ENCODE measurements at regions not wholly inside any gene's neighbourhood (a gene's known extent, or its start where the extent isn't known, plus 50 kb on each side); places are given as distances from the start of the nearest gene placed in this dataset.
"Not testable (repeated sequence)": the region's sequence is repeated elsewhere in the genome, so short reads cannot be mapped to it uniquely, and the experiment has no call there.

DNA sequence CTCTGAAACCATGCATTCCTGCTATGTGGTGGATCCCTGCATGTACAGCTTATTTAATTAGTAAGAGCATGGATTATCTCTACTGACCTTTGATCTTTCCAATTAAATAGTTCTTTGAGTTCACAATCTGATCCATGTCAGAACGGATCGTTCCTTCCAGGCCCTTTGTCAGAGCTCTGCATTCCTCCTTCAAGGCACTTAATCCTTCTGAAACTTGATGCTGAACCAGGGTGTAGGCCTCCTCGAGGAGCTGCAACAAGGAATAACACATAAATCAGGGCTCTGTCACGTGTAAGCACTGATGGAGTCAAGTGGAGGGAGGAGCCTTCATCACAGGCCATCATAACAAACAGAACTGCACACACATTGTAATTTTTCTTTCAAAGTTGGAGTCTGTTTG lies 68.4 kb upstream of the EDEM3 start:
- FAIRE-seq (no peak), DNase-seq (ENCODE audit: insufficient read length, low spot score) (no peak)

DNA sequence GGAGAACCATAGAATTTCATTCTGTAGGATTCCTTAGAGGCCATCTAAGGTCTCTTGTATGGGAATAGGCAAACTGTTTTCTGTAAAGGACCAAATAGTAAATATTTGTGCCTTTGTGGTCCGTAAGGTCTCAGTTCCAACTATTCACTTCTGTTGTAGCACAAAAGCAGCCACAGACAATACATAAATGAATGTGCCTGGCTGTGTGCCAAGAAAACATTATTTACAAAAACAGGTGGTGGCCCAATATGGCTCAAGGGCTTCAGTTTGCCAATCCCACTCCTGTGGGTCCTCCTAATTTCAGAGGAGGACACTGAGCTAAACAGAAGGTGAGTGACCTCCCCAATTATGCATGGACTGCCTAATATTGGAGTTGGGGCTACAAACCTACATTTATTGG lies 67.6 kb upstream of the EDEM3 start:
- DNase-seq (ENCODE audit: insufficient read length, low spot score) (no peak), FAIRE-seq (no peak)

DNA sequence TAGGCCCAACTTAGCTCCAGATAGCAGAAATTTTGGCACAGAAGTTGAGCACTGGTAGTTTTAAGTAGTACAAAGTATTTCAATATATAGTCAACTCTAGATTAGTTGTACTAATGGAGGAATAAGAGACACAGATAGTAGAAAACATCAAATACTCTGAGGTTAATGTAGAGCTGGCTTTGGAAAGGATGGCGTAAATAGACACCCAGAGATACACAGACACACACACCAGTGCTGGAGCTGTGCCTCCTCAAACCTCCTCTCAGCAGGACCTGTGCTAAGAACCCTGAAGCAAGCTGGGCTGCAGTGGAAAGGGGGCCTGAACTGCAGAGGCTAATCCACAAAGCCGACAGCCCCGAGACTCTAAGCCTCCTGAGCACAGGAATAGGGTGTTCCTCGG lies 67.0 kb upstream of the EDEM3 start:
- FAIRE-seq (no peak), DNase-seq (ENCODE audit: insufficient read length, low spot score) (no peak)

DNA sequence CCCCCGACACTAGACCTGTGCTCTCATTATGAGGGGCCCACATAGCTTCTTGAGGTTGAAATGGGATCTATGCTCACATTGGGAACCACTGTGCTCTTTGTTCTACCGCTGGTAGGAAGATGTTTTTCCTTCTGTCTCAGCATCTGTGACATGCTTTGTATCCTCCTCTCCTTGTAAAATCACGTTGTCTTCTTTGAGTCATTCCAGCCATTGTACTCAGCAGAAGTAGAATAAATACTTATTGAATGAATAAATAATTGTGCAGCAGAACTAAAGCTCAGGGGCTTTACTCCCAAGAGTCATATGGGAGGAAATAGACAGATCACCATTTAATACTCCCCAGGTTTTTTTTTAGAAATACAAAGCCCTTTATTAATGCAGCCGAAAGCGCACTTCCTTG lies 66.3 kb upstream of the EDEM3 start:
- DNase-seq (ENCODE audit: insufficient read length, low spot score) (no peak), FAIRE-seq (no peak)

DNA sequence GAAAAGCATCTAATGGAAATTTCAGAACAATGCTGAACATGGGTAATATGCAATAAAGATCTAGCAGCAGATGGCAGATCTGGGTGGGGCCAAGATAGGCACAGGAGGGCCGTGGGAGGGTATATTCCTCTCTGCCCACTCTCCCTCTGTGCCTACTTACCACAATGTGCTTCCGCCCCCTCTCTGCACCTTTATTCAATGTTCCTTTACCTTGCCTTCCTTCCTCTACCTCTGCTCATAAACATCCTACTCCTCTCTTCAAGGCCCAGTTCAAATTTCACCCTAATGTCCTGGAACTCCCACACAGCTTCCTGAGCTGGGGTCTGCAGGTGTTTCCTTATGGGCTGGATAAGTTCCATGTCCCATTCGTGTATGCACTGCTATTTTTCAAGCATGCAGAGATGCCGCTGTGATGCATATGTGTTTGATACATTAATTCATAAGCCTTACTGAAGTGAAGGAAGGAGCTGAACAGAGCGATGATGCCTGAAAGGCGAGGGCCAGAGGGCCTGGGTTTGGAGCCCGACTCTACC lies 65.6 kb upstream of the EDEM3 start:
- FAIRE-seq: no peak

DNA sequence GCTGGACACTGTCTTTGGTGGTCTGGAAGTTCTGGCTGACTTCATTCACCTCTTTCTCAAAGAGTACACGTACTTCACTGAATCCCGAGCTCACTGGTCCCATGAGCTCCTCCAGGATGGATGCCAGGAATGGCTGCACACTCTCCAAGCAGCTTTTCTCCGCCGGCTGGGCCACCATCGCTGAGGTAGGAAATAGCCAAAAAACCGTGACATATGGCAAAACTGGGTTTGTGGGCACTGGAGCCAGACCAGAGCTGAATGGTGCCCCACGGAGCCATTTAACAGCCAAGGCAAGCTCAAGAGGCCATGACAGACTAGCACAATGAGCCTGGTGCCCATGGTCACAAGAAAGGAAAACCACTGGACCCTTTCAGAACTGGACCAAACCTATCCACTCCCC lies 64.0 kb upstream of the EDEM3 start:
- DNase-seq (ENCODE audit: insufficient read length, low spot score) (no peak), FAIRE-seq (no peak)

More for the DNA sequence above, 65.6 kb upstream of the EDEM3 start:
- no peak for DNase-seq (ENCODE audit: insufficient read length, low spot score)

DNA sequence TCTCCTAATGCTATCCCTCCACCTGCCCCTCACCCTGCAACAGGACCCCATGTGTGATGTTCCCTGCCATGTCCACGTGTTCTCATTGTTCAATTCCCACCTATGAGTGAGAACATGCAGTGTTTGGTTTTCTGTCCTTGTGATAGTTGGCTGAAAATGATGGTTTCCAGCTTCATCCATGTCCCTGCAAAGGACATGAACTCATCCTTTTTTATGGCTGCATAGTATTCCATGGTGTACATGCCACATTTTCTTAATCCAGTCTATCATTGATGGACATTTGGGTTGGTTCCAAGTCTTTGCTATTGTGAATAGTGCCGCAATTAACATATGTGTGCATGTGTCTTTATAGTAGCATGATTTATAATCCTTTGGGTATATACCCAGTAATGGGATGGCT lies 62.3 kb upstream of the EDEM3 start:
- not testable (repeated sequence) for DNase-seq (ENCODE audit: insufficient read length, low spot score); FAIRE-seq

DNA sequence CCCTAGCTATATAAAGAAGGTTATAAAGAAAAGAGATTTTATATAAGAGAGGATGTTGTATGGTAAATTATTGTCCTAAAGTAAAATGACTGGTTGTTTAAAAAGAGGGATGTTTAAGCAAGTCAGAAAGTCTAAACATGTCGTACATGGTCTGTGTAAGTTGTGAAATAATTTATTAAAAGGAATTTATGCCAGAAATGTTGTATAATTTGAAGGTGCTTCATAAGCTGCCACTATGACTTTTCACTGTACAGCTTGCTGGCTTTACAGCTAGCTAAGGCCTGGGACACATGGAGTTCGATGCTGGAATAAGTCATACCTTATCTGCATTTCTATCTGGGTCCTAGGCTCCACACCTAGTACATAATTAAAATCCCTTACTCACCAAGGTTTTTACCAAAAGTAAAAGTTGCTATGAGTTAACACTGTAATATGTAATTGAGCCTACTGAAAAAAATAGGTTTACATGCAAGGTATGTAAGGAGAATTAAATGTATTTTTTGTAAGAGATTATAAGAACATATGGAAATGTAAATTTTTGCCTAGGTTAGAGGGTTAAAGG lies 59.0 kb upstream of the EDEM3 start:
- DNase-seq (ENCODE audit: insufficient read length, low spot score) (no peak), FAIRE-seq (no peak)

DNA sequence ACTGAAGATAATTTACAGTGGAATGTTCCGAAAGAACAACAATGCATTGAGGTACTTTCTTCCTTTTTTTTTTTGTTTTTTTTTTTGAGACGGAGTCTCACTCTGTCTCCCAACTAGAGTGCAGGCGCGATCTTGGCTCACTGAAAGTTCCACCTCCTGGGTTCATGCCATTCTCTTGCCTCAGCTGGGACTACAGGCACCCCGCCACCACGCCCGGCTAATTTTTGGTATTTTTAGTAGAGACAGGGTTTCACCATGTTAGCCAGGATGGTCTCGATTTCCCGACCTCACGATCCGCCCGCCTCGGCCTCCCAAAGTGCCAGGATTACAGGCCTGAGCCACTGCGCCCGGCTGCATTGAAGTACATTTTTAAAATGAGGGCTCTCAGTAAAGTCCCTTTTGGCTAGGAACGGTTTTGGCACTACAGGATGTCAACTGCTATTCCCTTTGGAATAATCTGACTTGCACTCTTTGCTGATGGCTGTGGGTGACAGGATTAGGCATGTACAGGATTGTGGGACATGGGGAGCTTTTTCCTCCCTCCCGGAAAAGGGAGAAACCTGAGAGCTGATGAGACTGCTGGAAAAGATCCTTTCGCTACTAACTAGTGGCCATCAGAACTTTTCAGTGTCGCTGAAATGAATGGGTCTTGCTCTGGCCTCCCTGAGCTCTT lies 56.9 kb upstream of the EDEM3 start:
- no peak for FAIRE-seq
- no peak for DNase-seq (ENCODE audit: insufficient read length, low spot score)

DNA sequence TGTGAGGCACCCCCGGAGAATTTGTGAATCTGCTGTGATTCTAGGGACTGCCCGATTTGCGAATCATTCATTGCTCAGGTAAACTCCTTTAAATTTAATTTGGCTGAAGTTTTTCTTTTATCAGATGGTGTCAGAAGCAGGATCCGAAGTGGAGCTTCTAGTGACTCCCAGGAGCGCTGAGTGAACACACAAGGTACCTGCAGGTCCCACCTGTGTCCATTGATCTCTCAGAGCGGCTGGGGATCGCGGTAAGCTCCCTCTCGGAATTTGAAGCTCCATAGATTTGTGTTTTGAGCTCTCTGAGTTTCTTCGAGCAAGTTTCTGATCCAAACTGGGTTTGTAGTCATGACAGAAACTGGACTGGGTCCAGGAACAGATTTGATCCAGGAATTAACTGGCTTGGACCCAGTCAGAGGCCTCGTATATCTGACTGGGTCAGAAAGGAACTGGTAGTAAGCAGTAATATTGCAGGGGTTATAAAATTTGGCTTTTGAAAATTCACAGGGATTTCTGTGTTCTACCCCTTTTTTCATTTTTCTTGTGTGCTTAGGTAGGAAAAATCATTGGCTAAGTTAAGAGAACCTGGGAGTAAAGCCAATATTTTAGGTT lies 56.2 kb upstream of the EDEM3 start:
- no peak for FAIRE-seq
- no peak for DNase-seq (ENCODE audit: insufficient read length, low spot score)

DNA sequence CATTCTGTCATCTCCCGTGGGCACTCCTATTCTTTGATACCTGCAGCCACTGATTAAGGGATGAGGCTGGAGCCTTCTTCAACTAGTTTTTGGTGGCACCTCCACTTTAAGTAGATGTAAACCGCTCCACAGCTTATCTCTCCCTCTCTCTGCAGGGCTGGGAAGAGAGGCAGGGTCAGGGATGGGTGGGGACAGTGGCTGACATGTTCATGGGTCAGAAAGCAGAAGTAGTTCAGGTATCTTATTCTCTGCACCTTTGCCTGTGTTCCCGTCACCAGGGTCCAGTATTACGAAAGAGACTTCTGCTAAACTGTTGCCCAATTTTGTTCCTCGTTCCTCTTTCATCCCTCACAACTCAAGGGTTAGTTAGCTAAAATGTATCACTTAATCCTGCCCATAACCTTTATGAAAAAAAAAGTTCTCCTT lies 51.7 kb upstream of the EDEM3 start:
- no peak for DNase-seq (ENCODE audit: insufficient read length, low spot score)
- FAIRE-seq: no peak

DNA sequence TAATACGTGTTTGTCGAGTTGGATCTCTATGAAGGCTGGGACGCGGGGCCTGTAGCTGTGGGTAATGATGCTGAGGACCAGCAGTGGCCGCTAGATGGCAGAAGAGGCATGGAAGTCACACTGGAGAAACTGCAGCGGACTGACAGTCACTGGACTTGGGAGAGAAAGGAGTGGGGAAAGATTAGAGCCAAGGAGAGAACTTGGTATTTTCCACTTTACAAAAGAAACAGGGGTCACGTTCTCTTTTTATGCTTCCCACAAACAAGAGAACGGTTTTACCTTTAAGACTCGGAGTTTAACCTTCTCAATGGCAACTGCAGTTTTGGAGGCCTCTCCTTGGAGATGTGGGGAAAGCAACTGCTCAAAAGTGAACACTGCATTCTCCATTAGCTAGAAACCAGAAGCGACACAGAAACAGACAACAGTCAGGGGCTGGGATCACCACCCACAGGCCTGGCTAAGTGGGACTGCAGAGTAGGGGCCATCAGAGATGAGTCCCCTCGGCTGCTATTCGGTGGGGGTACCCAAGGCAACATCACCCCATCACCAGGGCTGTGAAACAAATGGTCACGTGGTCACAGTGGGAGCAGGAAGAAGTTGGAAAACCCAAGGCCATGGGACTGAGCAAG lies 51.1 kb upstream of the EDEM3 start:
- FAIRE-seq (peak; percentile 91), DNase-seq (ENCODE audit: insufficient read length, low spot score) (peak; percentile 59)

Data from GM19239 (cell line).